Upper lobe of right lung (tissue), 1 donor: ENCODE measurements at regions not wholly inside any gene's neighbourhood (a gene's known extent, or its start where the extent isn't known, plus 50 kb on each side); places are given as distances from the start of the nearest gene placed in this dataset.

Experiments
- ATAC-seq: fragments of 200-7000 bp; cut with Tn5 transposase; one replicate; pipeline ENCODE4 v1.9.1; 2020; ENCODE audit warnings: mild to moderate bottlenecking, moderate library complexity
- DNase-seq: peaks from one replicate; pipeline ENCODE4 v3.0.0-alpha.2; 2020
- H3K27ac ChIP-seq: fragments of 200-600 bp; one replicate; pipeline ENCODE4 v1.8.0; 2022
- H3K27me3 ChIP-seq: fragments of 200-600 bp; one replicate; pipeline ENCODE4 v1.8.0; 2022; ENCODE audit warnings: mild to moderate bottlenecking
- H3K36me3 ChIP-seq: fragments of 200-600 bp; one replicate; pipeline ENCODE4 v1.8.0; 2022
- H3K4me1 ChIP-seq: fragments of 200-600 bp; one replicate; pipeline ENCODE4 v1.8.0; 2022
- H3K4me3 ChIP-seq: fragments of 200-600 bp; one replicate; pipeline ENCODE4 v1.8.0; 2022; ENCODE audit warnings: mild to moderate bottlenecking
- H3K9me3 ChIP-seq: fragments of 200-600 bp; one replicate; pipeline ENCODE4 v1.8.0; 2022
- CTCF ChIP-seq: fragments of 200-600 bp; IDR thresholded peaks from one replicate; pipeline ENCODE4 v1.8.0; 2022; ENCODE audit warnings: antibody characterized with exemption
- intact Hi-C: fragments of 100-400 bp; cut with DNase I; formaldehyde crosslinking; loops from one replicate; pipeline ENCODE4 v1.11.0; 2022
- donor health status: DM: no; HTN: yes; CAD: no; lungs with severe emphysema.

GRCh38 chr12:24469089-24469488, 479.8 kb downstream of the BCAT1 start:
- TF ChIP-seq CTCF: no peak
- no peaks in the 10 kb centered on the region for H3K4me1 ChIP-seq
- ATAC-seq: no peak

GRCh38 chr12:24467226-24467625, 481.7 kb downstream of the BCAT1 start:
- H3K36me3 ChIP-seq: no peaks in the 10 kb centered on the region
- no peaks in the 10 kb centered on the region for H3K9me3 ChIP-seq
- H3K4me3 ChIP-seq: no peak overlapping the region
- intact Hi-C loops: no loop called here
- no peaks in the 10 kb centered on the region for H3K4me1 ChIP-seq
- no peak for DNase-seq
- H3K27ac ChIP-seq: no peak overlapping the region
- ATAC-seq: no peak
- no peak for TF ChIP-seq CTCF
- H3K27me3 ChIP-seq: no peaks in the 10 kb centered on the region

More at GRCh38 chr12:24469089-24469488, 479.8 kb downstream of the BCAT1 start:
- H3K36me3 ChIP-seq: no peaks in the 10 kb centered on the region
- H3K9me3 ChIP-seq: no peaks in the 10 kb centered on the region
- H3K4me3 ChIP-seq: no peak overlapping the region
- DNase-seq: no peak
- intact Hi-C loops: no loop called here
- H3K27ac ChIP-seq: no peak overlapping the region
- no peaks in the 10 kb centered on the region for H3K27me3 ChIP-seq

GRCh38 chr12:24463375-24463774, 485.5 kb downstream of the BCAT1 start:
- no peak for TF ChIP-seq CTCF
- Histone ChIP-seq H3K27me3 (no peaks in the 10 kb centered on the region), H3K36me3 (no peaks in the 10 kb centered on the region), H3K27ac (no peak overlapping the region), H3K9me3 (no peaks in the 10 kb centered on the region), H3K4me3 (no peak overlapping the region), H3K4me1 (no peaks in the 10 kb centered on the region)
- intact Hi-C loops: no loop called here
- no peak for ATAC-seq
- no peak for DNase-seq

- no peak for TF ChIP-seq CTCF
Measured at GRCh38 chr12:24462946-24463345, 486.0 kb downstream of the BCAT1 start.

GRCh38 chr12:24460506-24460905, 488.4 kb downstream of the BCAT1 start:
- ATAC-seq: no peak
- Histone ChIP-seq H3K36me3 (no peaks in the 10 kb centered on the region), H3K4me3 (no peak overlapping the region), H3K9me3 (no peaks in the 10 kb centered on the region), H3K27me3 (no peaks in the 10 kb centered on the region), H3K4me1 (no peaks in the 10 kb centered on the region), H3K27ac (no peak overlapping the region)
- intact Hi-C loops: no loop called here
- DNase-seq: no peak
- no peak for TF ChIP-seq CTCF

More at GRCh38 chr12:24462946-24463345, 486.0 kb downstream of the BCAT1 start:
- Histone ChIP-seq H3K27me3 (no peaks in the 10 kb centered on the region), H3K27ac (no peak overlapping the region), H3K36me3 (no peaks in the 10 kb centered on the region), H3K4me1 (no peaks in the 10 kb centered on the region), H3K4me3 (no peak overlapping the region), H3K9me3 (no peaks in the 10 kb centered on the region)
- ATAC-seq: no peak
- intact Hi-C loops: no loop called here
- no peak for DNase-seq

- Histone ChIP-seq H3K36me3 (no peaks in the 10 kb centered on the region), H3K9me3 (no peaks in the 10 kb centered on the region), H3K4me1 (no peaks in the 10 kb centered on the region), H3K27ac (no peak overlapping the region), H3K4me3 (no peak overlapping the region), H3K27me3 (no peaks in the 10 kb centered on the region)
- intact Hi-C loops: no loop called here
- ATAC-seq (no peak), DNase-seq (no peak)
- TF ChIP-seq CTCF: no peak
Measured at GRCh38 chr12:24460099-24460498, 488.8 kb downstream of the BCAT1 start.
